HCEC 1CT (cell line): ENCODE measurements at regions not wholly inside any gene's neighbourhood (a gene's known extent, or its start where the extent isn't known, plus 50 kb on each side); places are given as distances from the start of the nearest gene placed in this dataset.

ENCODE experiments used
- DNase-seq: peaks from one replicate; pipeline ENCODE4 v3.0.0-alpha.2; 2017

- no peak for DNase-seq
Observed at GRCh38 chr1:209397371-209397770, 186.1 kb upstream of the CAMK1G start.

DNA sequence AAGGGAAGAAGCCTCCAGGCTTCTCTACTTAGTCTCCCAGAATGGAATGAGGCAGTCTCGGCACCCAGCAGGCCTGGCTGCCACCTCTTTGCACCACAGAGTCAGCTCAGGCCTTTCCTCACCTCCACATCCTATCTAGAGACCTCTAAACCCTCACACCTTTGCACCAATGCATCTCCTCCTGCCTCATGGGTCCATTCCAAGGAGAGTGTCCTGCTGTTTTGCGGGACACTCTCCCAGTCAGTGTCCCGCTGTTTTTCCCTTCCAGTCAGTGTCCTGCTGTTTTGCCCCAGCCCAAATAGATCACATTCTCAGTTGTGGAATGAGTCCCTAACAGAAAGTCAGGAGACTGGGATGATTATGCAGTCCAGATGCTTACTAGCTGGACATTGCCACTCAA lies 185.6 kb upstream of the CAMK1G start:
- DNase-seq: no peak

DNA sequence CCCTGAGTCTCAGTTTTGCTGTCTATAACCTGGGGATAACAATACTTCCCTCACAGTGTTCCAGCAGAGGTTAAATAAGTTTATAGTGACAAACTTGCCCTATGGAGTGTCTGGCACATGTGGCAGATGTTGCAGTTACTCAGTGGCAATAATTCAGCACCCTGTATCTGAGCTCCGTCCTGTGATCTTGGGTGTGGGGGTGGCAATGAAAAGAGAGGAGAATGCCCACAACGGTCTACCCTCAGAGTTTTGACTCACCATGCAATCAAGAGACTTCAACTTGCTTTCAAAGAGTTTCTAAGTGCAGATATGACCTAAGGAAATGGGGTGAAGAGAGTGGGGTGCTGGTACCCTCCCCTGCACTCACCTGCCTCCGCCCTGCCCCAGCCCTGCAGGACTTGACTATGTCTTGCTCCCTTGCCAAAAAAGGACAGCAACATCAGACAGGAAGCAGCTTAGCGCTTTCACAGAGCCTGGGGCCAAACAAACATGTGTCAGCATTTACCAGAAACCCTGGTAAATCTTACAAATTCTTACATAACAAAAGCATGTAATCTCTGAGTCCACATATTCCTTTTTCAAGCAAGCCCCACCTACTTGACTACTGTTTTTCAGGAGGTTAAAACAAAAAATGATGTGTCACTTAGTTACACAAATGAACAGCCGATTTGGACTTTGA lies 185.1 kb upstream of the CAMK1G start:
- DNase-seq: peak; percentile 81

DNA sequence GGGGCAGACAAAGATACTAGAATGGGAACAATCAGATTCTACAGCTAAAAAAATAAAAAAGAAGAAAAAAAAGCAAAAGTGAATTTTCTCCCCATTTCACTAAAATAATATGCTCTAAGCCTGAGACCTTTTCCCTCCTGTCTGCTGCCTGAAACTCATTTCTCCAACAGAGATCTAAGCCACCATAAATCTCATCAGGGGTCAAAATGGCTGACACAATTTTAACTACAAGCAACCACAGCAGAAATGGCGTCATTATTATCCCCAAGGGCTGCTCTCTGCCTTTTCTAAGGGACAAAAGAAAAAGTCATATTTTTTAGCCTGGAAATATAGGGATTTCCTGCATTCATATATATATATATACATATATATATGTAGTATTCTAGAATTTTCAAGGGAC lies 183.7 kb upstream of the CAMK1G start:
- no peak for DNase-seq

- DNase-seq: no peak
Observed at GRCh38 chr1:209400351-209401220, 182.9 kb upstream of the CAMK1G start.

GRCh38 chr1:209402697-209403096 lies 180.8 kb upstream of the CAMK1G start:
- no peak for DNase-seq

DNA sequence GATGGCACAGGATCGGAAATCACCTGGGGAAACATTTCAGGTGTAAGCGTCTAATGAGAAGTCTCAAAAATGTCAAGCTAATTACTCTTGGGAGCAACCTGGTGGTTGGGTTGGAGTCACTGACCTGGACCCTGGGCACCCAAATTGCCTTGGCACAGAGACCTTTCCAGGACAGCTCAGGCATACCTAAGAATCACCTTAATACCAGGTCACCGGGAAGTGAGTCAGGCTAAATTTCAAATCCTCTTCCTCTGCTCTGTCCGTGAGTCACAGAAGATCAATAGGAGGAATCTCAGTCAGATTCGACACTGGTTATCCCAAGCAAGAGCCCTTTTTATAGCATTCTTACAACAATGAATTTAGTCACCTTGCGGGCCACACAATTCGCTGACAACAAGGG lies 179.6 kb upstream of the CAMK1G start:
- DNase-seq: no peak

GRCh38 chr1:209404577-209404976 lies 178.9 kb upstream of the CAMK1G start:
- peak; percentile 27 for DNase-seq

DNA sequence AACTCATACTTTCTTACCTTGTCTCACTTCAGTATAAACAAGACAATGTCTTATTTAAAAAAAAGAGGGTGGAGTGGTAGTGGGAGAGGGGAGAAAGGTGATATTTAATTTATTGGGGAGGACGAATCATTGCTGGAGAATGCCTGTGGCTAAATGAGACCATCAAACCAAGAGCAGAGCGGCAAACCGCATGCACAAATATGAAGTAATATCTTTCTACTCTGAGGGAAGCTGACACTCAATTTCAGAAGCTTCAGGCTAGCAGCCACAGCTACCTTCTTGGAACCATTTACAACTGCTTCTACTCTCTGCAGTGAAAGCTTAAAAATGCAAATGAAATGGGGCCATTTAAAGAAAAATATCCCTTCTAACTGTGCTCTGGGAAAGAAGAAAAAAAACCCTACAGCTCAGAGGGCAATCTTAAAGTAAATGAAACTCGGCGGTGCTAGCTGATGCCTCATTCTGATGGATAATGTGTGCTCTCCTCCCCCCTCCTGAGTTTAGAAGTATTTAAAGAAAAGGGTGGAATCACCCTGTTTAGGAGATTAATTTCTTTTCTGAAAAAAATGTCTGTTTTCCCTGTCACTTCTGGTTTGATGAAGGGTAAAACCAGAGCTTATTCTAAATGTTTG lies 178.2 kb upstream of the CAMK1G start:
- peak; percentile 64 for DNase-seq

DNA sequence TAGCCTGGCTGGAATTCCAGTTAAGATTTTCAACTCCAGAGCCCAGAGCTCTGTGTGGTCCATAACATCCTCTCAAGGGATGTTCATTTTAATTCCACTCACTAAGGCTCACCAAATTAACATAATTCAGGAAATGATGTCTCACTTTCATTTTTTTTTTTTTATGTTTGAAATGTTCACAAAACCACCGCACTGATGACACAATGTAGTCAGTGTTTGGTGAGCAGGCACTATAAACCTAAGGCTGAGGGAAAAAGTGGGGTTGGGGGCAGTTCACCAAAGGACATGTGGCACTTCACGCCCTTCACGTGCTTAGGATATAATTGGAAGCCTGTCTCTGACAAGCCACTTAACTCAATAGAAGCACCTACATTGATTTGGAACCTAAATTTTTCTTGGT lies 177.3 kb upstream of the CAMK1G start:
- peak; percentile 31 for DNase-seq

DNA sequence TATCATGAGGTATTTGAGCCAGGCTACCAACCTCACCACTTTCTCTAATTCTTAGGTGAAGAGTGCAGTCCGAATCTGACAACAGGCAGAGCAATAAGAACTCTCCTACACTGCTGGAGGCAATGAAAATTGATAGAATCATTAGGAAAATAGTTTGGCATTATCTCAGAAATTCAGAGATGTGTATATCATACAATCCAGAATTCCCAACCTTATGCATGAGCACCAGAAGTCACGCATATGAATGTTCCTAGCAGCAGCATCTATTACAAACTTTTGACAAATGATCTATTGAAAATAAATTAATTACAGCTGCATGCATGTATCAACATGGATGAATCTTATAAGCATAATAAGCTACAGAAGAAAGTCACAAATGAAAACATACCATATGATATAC lies 176.9 kb upstream of the CAMK1G start:
- DNase-seq: no peak

DNA sequence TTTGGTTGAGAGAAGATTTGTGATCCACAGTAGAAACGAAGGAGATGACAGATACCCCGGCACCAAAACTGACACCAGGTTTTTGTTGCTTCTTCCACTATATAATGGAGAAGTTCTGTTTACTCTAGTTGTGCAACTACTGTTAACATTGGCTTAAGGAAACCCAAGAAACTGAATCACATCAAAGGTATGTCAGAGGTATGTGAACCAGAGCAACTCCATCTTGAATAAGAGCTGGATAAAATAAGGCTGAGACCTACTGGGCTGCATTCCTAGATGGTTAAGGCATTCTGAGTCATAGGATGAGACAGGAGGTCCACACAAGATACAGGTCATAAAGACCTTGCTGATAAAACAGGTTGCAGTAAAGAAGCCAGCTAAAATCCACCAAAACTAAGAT lies 173.7 kb upstream of the CAMK1G start:
- DNase-seq: peak; percentile 83

GRCh38 chr1:209411491-209411929 lies 172.0 kb upstream of the CAMK1G start:
- DNase-seq: peak; percentile 36

DNA sequence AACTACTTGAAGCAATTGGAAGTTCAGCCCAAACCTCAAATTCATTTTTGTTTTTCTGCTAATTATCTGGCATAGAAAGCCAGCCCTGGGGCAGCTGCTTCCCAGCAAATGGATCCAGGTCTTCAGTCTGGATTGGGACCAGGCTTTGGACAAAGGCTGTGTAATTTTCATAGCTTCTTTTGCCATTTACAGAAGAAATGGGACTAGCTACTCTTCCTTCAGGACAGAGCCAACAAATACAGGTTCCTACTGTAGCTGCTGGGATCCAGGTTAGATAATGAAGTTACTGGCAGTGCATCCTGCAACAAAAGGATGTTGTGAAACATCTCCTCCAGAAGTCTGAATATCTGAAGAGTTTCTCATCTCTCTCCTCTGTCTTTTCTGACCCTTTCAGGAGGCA lies 171.5 kb upstream of the CAMK1G start:
- DNase-seq: peak; percentile 25

GRCh38 chr1:209412566-209412965 lies 170.9 kb upstream of the CAMK1G start:
- DNase-seq: no peak

GRCh38 chr1:209413062-209413461 lies 170.5 kb upstream of the CAMK1G start:
- no peak for DNase-seq

DNA sequence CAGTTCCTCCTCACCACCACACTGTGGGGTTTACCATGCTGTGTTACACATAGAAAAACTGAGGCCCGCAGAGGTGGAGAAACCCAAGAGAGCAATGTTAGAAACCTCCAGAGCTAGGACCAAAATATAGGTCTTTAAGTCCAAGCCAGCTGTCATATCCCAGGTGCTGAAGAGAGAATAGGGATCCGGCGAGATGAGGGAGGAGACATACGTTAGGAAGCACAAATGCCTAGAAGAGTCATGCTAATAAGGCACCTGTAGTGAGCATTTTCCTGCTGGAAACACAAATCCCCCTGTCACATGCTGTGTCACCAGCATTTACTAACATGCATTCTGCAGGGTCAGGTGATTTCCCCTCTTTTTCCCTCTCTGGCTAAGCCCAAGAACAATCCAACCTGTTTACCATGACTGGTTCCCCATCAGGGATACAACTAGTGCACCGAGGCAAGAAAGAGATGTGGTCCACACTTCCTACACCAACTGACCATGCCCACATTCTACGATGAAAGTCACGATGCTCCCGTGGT lies 168.6 kb upstream of the CAMK1G start:
- DNase-seq: no peak

DNA sequence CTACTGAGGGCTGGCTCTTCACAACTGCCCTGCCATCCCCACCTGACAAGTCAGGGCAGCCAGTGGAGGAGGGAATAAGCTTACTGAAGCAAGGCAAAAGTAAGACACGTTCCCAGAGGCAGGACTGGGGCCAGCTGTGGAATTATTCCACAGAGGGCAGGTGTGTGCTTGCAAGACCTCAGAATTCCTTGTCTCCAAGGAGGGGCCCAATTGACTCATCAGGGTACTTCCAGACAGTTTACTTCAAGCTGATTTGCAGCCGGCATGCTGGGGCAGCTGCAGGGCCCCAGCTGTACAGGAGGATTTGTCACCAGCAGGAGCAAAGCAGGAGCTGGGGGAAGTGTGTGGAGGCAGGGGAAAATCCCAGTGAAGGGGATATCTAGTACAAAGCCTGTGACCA lies 167.5 kb upstream of the CAMK1G start:
- peak; percentile 51 for DNase-seq

DNA sequence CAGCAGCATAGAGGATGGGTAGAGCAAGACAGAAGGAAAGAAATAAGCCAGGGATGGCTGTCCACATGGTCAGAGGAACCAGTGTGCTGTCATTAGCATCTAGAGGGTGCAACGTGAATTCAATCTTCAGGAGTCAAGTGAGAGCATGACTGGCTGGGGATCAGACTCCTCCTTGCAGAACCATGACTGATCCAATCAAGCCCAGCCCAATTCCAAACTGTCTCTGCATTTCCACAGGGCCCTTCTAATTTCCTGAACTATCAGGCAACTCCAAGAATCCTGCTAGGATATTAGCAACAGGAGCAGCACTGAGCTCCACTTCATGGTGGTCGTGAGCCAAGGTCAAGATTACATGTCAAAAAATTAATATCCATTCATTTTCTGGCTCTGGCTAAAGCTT lies 166.8 kb upstream of the CAMK1G start:
- no peak for DNase-seq

DNA sequence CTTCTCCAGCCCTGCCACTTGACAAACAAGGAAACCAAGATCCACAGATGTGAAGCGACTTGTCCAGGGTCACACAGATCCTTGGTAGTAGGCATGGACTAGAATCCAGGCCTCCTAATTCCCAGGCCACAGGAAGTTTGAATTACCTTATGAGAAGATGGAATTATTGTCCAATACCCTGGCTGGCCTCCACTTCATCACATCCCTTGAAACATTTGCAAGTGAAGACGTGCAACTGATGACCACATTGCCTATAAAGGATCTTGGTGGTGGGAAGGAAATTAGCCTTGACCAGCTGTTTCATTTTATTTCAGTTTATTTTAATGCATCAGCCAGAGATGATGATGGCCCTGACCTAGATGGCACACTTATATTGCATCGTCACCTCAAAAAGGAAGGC lies 165.8 kb upstream of the CAMK1G start:
- no peak for DNase-seq

DNA sequence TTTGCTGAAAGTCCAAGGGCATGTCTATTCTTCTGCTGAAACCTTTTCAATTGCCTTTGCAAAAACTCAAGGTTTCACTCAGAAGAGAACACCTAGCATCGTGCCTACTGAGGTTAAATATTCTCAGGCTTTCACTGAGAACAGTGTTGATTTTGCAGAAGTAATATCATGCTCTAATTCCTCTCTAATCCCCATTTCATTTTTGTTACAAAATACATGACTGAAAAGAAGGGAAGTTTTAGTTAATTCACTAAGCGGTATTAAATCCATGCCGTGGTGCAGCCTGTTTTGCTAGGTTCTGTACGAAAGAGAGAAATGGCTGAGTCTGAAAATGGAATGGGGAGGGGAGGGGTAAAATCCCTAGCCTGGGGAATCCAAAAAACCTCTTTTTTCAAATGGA lies 163.2 kb upstream of the CAMK1G start:
- DNase-seq: no peak

- no peak for DNase-seq
Observed at GRCh38 chr1:209421186-209421585, 162.3 kb upstream of the CAMK1G start.

- DNase-seq: no peak
Observed at GRCh38 chr1:209421978-209422680, 161.4 kb upstream of the CAMK1G start.
